DND-41 (cell line): ENCODE measurements at regions not wholly inside any gene's neighbourhood (a gene's known extent, or its start where the extent isn't known, plus 50 kb on each side); places are given as distances from the start of the nearest gene placed in this dataset.

ENCODE experiments used
- EZH2 ChIP-seq: IDR thresholded peaks from 3 replicates; pipeline ENCODE4 v1.6.1; 2012; ENCODE audit warnings: borderline replicate concordance, low read depth, mild to moderate bottlenecking, moderate library complexity, low read length, inconsistent platforms; ENCODE audit not compliant: severe bottlenecking
- TF ChIP-seq, protein P1 (sequence below): IDR thresholded peaks from 2 replicates; pipeline ENCODE4 v1.5.1; 2012; ENCODE audit warnings: borderline replicate concordance, low read length, moderate library complexity, mild to moderate bottlenecking; ENCODE audit not compliant: poor library complexity, severe bottlenecking; ENCODE audit errors: extremely low read depth

GRCh38 chr4:136121426-136121825 is 1410.9 kb downstream of the PCDH18 start:
- TF ChIP-seq, protein P1, sequence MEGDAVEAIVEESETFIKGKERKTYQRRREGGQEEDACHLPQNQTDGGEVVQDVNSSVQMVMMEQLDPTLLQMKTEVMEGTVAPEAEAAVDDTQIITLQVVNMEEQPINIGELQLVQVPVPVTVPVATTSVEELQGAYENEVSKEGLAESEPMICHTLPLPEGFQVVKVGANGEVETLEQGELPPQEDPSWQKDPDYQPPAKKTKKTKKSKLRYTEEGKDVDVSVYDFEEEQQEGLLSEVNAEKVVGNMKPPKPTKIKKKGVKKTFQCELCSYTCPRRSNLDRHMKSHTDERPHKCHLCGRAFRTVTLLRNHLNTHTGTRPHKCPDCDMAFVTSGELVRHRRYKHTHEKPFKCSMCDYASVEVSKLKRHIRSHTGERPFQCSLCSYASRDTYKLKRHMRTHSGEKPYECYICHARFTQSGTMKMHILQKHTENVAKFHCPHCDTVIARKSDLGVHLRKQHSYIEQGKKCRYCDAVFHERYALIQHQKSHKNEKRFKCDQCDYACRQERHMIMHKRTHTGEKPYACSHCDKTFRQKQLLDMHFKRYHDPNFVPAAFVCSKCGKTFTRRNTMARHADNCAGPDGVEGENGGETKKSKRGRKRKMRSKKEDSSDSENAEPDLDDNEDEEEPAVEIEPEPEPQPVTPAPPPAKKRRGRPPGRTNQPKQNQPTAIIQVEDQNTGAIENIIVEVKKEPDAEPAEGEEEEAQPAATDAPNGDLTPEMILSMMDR = no peak
- no peak for TF ChIP-seq EZH2
